ENCODE measurements at regions not wholly inside any gene's neighbourhood (a gene's known extent, or its start where the extent isn't known, plus 50 kb on each side); places are given as distances from the start of the nearest gene placed in this dataset.
A peak's percentile ranks its signal among the peaks of the same experiment; 100 is the strongest.
"Not testable (repeated sequence)": the region's sequence is repeated elsewhere in the genome, so short reads cannot be mapped to it uniquely, and the experiment has no call there.

GRCh38 chr9:38342532-38342931 lies 50.0 kb upstream of the ALDH1B1 start:
- no peak for DNase-seq (ENCODE audit: low read depth in 2 of 2)

- no peak for DNase-seq (ENCODE audit: low read depth in 2 of 2)
Observed at GRCh38 chr9:38342096-38342495, 50.4 kb upstream of the ALDH1B1 start.

- no peak for DNase-seq (ENCODE audit: low read depth in 2 of 2)
Observed at GRCh38 chr9:38339496-38339895, 53.0 kb upstream of the ALDH1B1 start.

GRCh38 chr9:38339087-38339486 lies 53.4 kb upstream of the ALDH1B1 start:
- peak; percentile 15 to 52 for DNase-seq (ENCODE audit: low read depth in 2 of 2)

GRCh38 chr9:38338342-38339018 lies 54.0 kb upstream of the ALDH1B1 start:
- no peak for DNase-seq (ENCODE audit: low read depth in 2 of 2)

GRCh38 chr9:38337706-38338264 lies 54.7 kb upstream of the ALDH1B1 start:
- no peak for DNase-seq (ENCODE audit: low read depth in 2 of 2)

GRCh38 chr9:38337181-38337580 lies 55.3 kb upstream of the ALDH1B1 start:
- no peak for DNase-seq (ENCODE audit: low read depth in 2 of 2)

GRCh38 chr9:38336341-38336740 lies 56.2 kb upstream of the ALDH1B1 start:
- no peak for DNase-seq (ENCODE audit: low read depth in 2 of 2)

GRCh38 chr9:38335686-38336085 lies 56.8 kb upstream of the ALDH1B1 start:
- DNase-seq (ENCODE audit: low read depth in 2 of 2): no peak

GRCh38 chr9:38334234-38334633 lies 58.3 kb upstream of the ALDH1B1 start:
- no peak for DNase-seq (ENCODE audit: low read depth in 2 of 2)

GRCh38 chr9:38333047-38333446 lies 59.5 kb upstream of the ALDH1B1 start:
- no peak for DNase-seq (ENCODE audit: low read depth in 2 of 2)

- no peak for DNase-seq (ENCODE audit: low read depth in 2 of 2)
Observed at GRCh38 chr9:38332625-38333024, 59.9 kb upstream of the ALDH1B1 start.

- DNase-seq (ENCODE audit: low read depth in 2 of 2): no peak
Observed at GRCh38 chr9:38331141-38331540, 61.4 kb upstream of the ALDH1B1 start.

GRCh38 chr9:38329968-38330367 lies 62.5 kb upstream of the ALDH1B1 start:
- no peak for DNase-seq (ENCODE audit: low read depth in 2 of 2)

- DNase-seq (ENCODE audit: low read depth in 2 of 2): no peak
Observed at GRCh38 chr9:38328765-38329164, 63.7 kb upstream of the ALDH1B1 start.

- no peak for DNase-seq (ENCODE audit: low read depth in 2 of 2)
Observed at GRCh38 chr9:38326122-38326521, 66.4 kb upstream of the ALDH1B1 start.

- DNase-seq (ENCODE audit: low read depth in 2 of 2): not testable (repeated sequence)
Observed at GRCh38 chr9:38324213-38324612, 68.3 kb upstream of the ALDH1B1 start.

GRCh38 chr9:38322937-38323336 lies 69.6 kb upstream of the ALDH1B1 start:
- DNase-seq (ENCODE audit: low read depth in 2 of 2): no peak

GRCh38 chr9:38319496-38320173 lies 72.9 kb upstream of the ALDH1B1 start:
- no peak for DNase-seq (ENCODE audit: low read depth in 2 of 2)

- peak in 1 of 2 donors; percentile 53 for DNase-seq (ENCODE audit: low read depth in 2 of 2)
Observed at GRCh38 chr9:38318759-38319495, 73.6 kb upstream of the ALDH1B1 start.

GRCh38 chr9:38316166-38316780 lies 76.2 kb upstream of the ALDH1B1 start:
- DNase-seq (ENCODE audit: low read depth in 2 of 2): no peak

- no peak for DNase-seq (ENCODE audit: low read depth in 2 of 2)
Observed at GRCh38 chr9:38315085-38315595, 77.4 kb upstream of the ALDH1B1 start.

All from lung microvascular endothelial cell (primary cell).